Endothelial cell of umbilical vein (primary cell): ENCODE measurements at regions not wholly inside any gene's neighbourhood (a gene's known extent, or its start where the extent isn't known, plus 50 kb on each side); places are given as distances from the start of the nearest gene placed in this dataset.
A peak's percentile ranks its signal among the peaks of the same experiment; 100 is the strongest.

Experiments
- BruUV-seq: library from RNA; stranded (reverse); fragments of 400-500 nt; replicated peaks from 2 replicates; lab custom pipeline; 2021; lab: Mats Ljungman, UMichigan
- CTCF ChIA-PET: fragments of 300-600, 350-600 bp; sonication (Branson Sonifier 250); formaldehyde crosslinking; loops from one replicate; lab custom pipeline; 2021; ENCODE audit warnings: antibody characterized with exemption, inconsistent platforms; lab: Charles Lee
- POLR2A ChIA-PET: fragments of 300-600, 350-600 bp; sonication (Branson Sonifier 250); formaldehyde crosslinking; loops from one replicate; lab custom pipeline; 2021; ENCODE audit warnings: antibody characterized with exemption, inconsistent platforms; lab: Charles Lee
- DNase-seq: peaks from one replicate; pipeline ENCODE4 v3.0.0-alpha.2; 2011; ENCODE audit warnings: low read depth, low spot score
- FAIRE-seq: peaks from 2 replicates; lab custom pipeline; 2011; peaks lifted over from hg19 to GRCh38; lab: Jason Lieb, UNC
- H2AFZ ChIP-seq: 2 replicates; pipeline ENCODE4 v1.6.0; 2012; ENCODE audit warnings: low read depth, low read length, control low read depth, inconsistent platforms
- H3K27ac ChIP-seq: 2 replicates; pipeline ENCODE4 v1.5.1; 2011; ENCODE audit warnings: low read depth, mild to moderate bottlenecking, control low read depth, low read length, moderate library complexity; ENCODE audit not compliant: insufficient read depth
- H3K27me3 ChIP-seq, 2 experiments: 2 replicates each; pipeline versions ENCODE4 v1.6.0 to v1.6.1; 2011; ENCODE audit warnings: low read length in 2 of 2, mixed read lengths in 1 of 2; ENCODE audit not compliant: control insufficient read depth in 2 of 2, insufficient read depth in 2 of 2
- H3K36me3 ChIP-seq, 2 experiments: 2 replicates in 1 of 2; 3 replicates in 1 of 2; pipeline ENCODE4 v1.5.1; 2011; ENCODE audit warnings: low read length in 2 of 2, mild to moderate bottlenecking in 1 of 2, moderate library complexity in 1 of 2; ENCODE audit not compliant: control insufficient read depth in 2 of 2, insufficient read depth in 2 of 2; ENCODE audit errors: extremely low read depth in 1 of 2
- H3K4me1 ChIP-seq: 3 replicates; pipeline ENCODE4 v1.5.1; 2011; ENCODE audit warnings: mild to moderate bottlenecking, low read length; ENCODE audit not compliant: control insufficient read depth, insufficient read depth; ENCODE audit errors: extremely low read depth
- H3K4me2 ChIP-seq: 2 replicates; pipeline ENCODE4 v1.6.1; 2011; ENCODE audit warnings: low read length, control low read depth, mixed read lengths; ENCODE audit not compliant: insufficient read depth
- H3K4me3 ChIP-seq, 3 experiments: fragments of 200-600 bp in 1 of 3; sonication (generic), shearing (Covaris generic) in 1 of 3; replicated peaks in 1 of 3; 2 replicates each; pipeline ENCODE4 v1.5.1; 2011 to 2016; ENCODE audit warnings: control low read depth in 3 of 3, low read length in 3 of 3, mild to moderate bottlenecking in 2 of 3, inconsistent platforms in 1 of 3, low read depth in 1 of 3, moderate library complexity in 1 of 3; ENCODE audit not compliant: insufficient read depth in 1 of 3
- H3K79me2 ChIP-seq: 2 replicates; pipeline ENCODE4 v1.6.0; 2012; ENCODE audit warnings: low read length, inconsistent platforms; ENCODE audit not compliant: control insufficient read depth, insufficient read depth
- H3K9ac ChIP-seq: replicated peaks from 2 replicates; pipeline ENCODE3; 2011; ENCODE audit warnings: low read length, control low read depth; ENCODE audit not compliant: insufficient read depth; ENCODE audit errors: extremely low read depth
- H3K9me1 ChIP-seq: replicated peaks from 3 replicates; pipeline ENCODE4 v1.6.0; 2011; ENCODE audit warnings: mild to moderate bottlenecking, low read length; ENCODE audit not compliant: control insufficient read depth, insufficient read depth; ENCODE audit errors: extremely low read depth
- H3K9me3 ChIP-seq: replicated peaks from 2 replicates; pipeline ENCODE4 v1.5.1; 2012; ENCODE audit warnings: low read length, inconsistent platforms; ENCODE audit not compliant: control insufficient read depth, insufficient read depth
- H4K20me1 ChIP-seq: replicated peaks from 2 replicates; pipeline ENCODE3; 2011; ENCODE audit warnings: mild to moderate bottlenecking, low read length; ENCODE audit not compliant: control insufficient read depth, insufficient read depth; ENCODE audit errors: extremely low read depth
- FOS ChIP-seq: IDR thresholded peaks from 2 replicates; pipeline ENCODE4 v1.6.1; 2011; ENCODE audit warnings: mild to moderate bottlenecking, low read length, moderate library complexity, borderline replicate concordance; ENCODE audit not compliant: insufficient read depth
- GATA2 ChIP-seq: IDR thresholded peaks from 2 replicates; pipeline ENCODE4 v1.7.0; 2011; ENCODE audit warnings: low read depth, mild to moderate bottlenecking, moderate library complexity, mixed read lengths, low read length; ENCODE audit not compliant: insufficient read length, insufficient read depth
- JUN ChIP-seq: IDR thresholded peaks from 2 replicates; pipeline ENCODE4 v1.6.1; 2011; ENCODE audit warnings: borderline replicate concordance, low read depth; ENCODE audit not compliant: insufficient read length, insufficient read depth
- MYC ChIP-seq: IDR thresholded peaks from one replicate; pipeline ENCODE4 v1.6.1; 2011; ENCODE audit warnings: mild to moderate bottlenecking, low read depth, low read length
- POLR2A ChIP-seq: IDR thresholded peaks from 2 replicates; pipeline ENCODE4 v1.6.1; 2012; ENCODE audit warnings: low read depth, mild to moderate bottlenecking, control low read depth, low read length
- POLR2AphosphoS5 ChIP-seq: IDR thresholded peaks from 2 replicates; pipeline ENCODE4 v1.6.1; 2012; ENCODE audit warnings: low read depth, mild to moderate bottlenecking, control low read depth, low read length, moderate library complexity; ENCODE audit not compliant: insufficient read depth
- dilution Hi-C: fragments of 300-500 bp; cut with MboI; formaldehyde crosslinking; loops from one replicate; pipeline ENCODE4 v1.15.0; 2019; ENCODE audit warnings: low sequenced_read_pairs; ENCODE audit not compliant: extremely low pct_ligation_motif_present
- intact Hi-C: fragments of 100-400 bp; cut with micrococcal nuclease; formaldehyde crosslinking; loops from one replicate; pipeline ENCODE4 v1.10.0; 2022
- TF ChIP-seq, protein P1 (sequence below), 2 donors: IDR thresholded peaks; 1 replicate in 1 of 2; 2 replicates in 1 of 2; pipeline ENCODE4 v1.5.1; 2011; ENCODE audit warnings: low read length in 2 of 2, mild to moderate bottlenecking in 2 of 2, moderate library complexity in 2 of 2, control low read depth in 1 of 2, inconsistent platforms in 1 of 2, low read depth in 1 of 2; ENCODE audit not compliant: insufficient read depth in 1 of 2; ENCODE audit errors: extremely low read depth in 1 of 2

DNA sequence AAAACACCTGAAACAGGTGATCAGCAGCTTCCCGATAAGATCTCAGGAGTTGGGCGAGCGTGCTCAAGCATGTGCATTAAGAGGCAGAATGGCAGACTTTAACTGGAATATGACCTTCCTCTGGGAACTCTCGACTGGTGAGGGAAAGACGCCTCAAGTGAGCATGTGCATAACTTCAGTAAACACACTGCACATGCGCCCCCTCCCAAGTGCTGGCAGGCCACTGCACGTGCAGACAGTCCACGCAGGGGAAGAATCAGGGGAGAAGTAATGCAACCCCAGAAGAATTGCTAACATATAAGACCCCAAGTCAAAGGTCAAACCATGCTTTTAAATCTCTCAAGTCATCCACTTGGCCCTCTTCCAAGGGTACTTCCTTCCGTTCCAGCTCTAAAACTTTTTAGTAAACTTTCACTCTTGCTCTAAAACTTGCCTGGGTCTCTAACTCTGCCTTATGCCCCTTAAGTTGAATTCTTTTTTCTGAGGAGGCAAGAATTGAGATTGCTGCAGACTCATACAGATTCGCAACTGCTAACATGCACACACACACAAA, 541.0 kb downstream of the TNS3 start:
- CTCF ChIA-PET, result no interaction called here
- Histone ChIP-seq H3K79me2 (no peaks in the 10 kb centered on the region), H3K9me3 (no peaks in the 10 kb centered on the region), H3K27me3 (no peaks in the 10 kb centered on the region), H4K20me1 (no peaks in the 10 kb centered on the region), H3K9ac (no peak overlapping the region), H3K4me3 (no peak overlapping the region), H3K4me2 (no peak overlapping the region), H3K27ac (no peak overlapping the region), H2AFZ (no peak overlapping the region), H3K9me1 (no peaks in the 10 kb centered on the region), H3K36me3 (no peaks in the 10 kb centered on the region), H3K4me1 (peaks cover 24% of the 10 kb centered on the region)
- no TSS peak for BruUV-seq
- dilution Hi-C loops (no loop called here), intact Hi-C loops (loop anchor here (2.0 kb wide), 1 partner anchor 1118 kb away; no protein-coding TSS in a partner anchor)
- no peak for TF ChIP-seq MYC
- no peak for TF ChIP-seq POLR2AphosphoS5
- TF ChIP-seq FOS, result no peak
- TF ChIP-seq POLR2A, result no peak
- FAIRE-seq (no peak), DNase-seq (peak; percentile 29)
- POLR2A ChIA-PET, result no interaction called here

DNA sequence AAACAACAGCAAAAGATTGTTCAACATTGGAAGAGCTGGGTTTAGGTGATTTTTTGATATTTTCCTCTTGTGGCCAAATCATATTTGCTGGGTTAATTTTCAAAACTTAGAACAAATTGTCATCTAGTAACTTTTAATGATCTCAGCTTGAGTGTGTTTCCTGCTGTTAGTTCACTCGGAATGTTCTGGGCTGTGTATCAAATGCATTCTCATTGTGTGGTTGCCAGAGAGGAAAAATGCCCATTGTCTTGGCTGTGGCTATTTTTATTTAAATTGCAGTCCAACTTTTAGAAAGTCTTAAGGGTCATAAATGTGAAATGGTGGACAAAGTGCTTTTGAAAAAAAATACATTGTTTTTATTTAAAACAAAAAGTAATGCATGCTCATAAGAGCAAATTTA, 542.0 kb downstream of the TNS3 start:
- Histone ChIP-seq H3K36me3 (no peaks in the 10 kb centered on the region), H3K4me2 (peak overlapping the region; percentile 23), H4K20me1 (no peaks in the 10 kb centered on the region), H3K9me1 (no peaks in the 10 kb centered on the region), H3K4me3 (no peak overlapping the region), H3K9me3 (no peaks in the 10 kb centered on the region), H2AFZ (peak overlapping the region; percentile 10), H3K27ac (peak overlapping the region; percentile 61), H3K9ac (no peak overlapping the region), H3K4me1 (peaks cover 24% of the 10 kb centered on the region), H3K27me3 (no peaks in the 10 kb centered on the region), H3K79me2 (no peaks in the 10 kb centered on the region)
- intact Hi-C loops, result loop anchor here (2.0 to 5.0 kb wide), 3 partner anchors 258 to 1117 kb away; no protein-coding TSS in a partner anchor
- TF ChIP-seq GATA2, result no peak
- TF ChIP-seq, protein P1, sequence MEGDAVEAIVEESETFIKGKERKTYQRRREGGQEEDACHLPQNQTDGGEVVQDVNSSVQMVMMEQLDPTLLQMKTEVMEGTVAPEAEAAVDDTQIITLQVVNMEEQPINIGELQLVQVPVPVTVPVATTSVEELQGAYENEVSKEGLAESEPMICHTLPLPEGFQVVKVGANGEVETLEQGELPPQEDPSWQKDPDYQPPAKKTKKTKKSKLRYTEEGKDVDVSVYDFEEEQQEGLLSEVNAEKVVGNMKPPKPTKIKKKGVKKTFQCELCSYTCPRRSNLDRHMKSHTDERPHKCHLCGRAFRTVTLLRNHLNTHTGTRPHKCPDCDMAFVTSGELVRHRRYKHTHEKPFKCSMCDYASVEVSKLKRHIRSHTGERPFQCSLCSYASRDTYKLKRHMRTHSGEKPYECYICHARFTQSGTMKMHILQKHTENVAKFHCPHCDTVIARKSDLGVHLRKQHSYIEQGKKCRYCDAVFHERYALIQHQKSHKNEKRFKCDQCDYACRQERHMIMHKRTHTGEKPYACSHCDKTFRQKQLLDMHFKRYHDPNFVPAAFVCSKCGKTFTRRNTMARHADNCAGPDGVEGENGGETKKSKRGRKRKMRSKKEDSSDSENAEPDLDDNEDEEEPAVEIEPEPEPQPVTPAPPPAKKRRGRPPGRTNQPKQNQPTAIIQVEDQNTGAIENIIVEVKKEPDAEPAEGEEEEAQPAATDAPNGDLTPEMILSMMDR (IDR thresholded peaks at IDR 0.05; ENCODE audit: extremely low read depth in 1 of 2, insufficient read depth in 1 of 2, low read depth in 1 of 2, low read length in 2 of 2), result no peak
- TF ChIP-seq JUN, result peak; percentile 70
- TF ChIP-seq MYC, result no peak
- peak; percentile 32 for TF ChIP-seq POLR2A
- peak; percentile 78 for TF ChIP-seq FOS
- TF ChIP-seq POLR2AphosphoS5, result peak; percentile 57
- ChIA-PET CTCF (interaction anchor here (0.8 to 1.1 kb wide), 5 partner anchors 25 to 131 kb away, joined by 3 to 5 read pairs (median 3); no protein-coding TSS in a partner anchor), POLR2A (no interaction called here)
- peak; percentile 90 for FAIRE-seq
- dilution Hi-C loops, result no loop called here
- no TSS peak for BruUV-seq
- DNase-seq, result peak; percentile 97
